NCI-H2196 treated with DMSO at 0.1 percent for 48 hours (cell line): ENCODE measurements at regions not wholly inside any gene's neighbourhood (a gene's known extent, or its start where the extent isn't known, plus 50 kb on each side); places are given as distances from the start of the nearest gene placed in this dataset.
A peak's percentile ranks its signal among the peaks of the same experiment; 100 is the strongest.

Experiments used
- DNase-seq: peaks from one replicate; lab custom pipeline; 2025; ENCODE audit not compliant: unreplicated experiment; lab: John Stamatoyannopoulos, UW

DNA sequence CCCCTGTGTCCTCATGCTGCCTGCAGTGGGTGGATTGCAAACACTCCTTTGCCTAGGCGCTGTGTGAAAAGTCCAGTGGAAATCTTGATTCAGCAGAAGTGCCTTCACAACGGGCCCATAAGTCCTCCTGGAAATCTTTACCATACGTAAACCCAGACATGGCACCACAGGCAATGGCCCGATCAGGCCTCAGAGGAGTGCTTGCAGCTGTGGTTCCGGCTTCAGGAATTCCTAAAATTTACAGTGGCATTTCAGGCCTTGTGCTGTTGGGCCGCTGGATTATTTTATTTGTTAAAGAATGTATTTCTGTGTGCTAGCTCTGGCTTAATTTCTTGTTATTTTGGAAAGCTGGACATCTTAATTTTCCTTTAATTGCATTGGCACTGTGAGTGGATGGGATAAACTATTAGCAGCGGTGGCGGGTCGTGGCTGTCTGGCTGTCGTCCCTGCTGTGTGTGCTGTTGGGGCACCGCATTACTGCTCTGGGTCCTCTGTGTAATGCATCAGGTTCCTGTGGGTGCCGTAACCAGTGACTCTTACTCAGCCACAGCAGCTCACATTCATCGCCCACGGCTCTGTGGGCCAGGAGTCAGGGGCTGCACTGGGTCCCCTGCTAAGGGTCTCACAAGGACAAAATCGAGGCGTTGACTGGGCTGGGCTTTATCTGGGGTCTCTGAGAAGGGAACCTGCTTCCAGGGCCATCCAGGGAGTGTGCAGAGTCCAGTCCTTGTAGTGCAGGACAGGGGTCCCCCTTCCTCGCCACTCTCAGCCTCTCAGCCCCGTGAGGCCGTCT, 73.1 kb downstream of the RTP5 start:
- no peak for DNase-seq

DNA sequence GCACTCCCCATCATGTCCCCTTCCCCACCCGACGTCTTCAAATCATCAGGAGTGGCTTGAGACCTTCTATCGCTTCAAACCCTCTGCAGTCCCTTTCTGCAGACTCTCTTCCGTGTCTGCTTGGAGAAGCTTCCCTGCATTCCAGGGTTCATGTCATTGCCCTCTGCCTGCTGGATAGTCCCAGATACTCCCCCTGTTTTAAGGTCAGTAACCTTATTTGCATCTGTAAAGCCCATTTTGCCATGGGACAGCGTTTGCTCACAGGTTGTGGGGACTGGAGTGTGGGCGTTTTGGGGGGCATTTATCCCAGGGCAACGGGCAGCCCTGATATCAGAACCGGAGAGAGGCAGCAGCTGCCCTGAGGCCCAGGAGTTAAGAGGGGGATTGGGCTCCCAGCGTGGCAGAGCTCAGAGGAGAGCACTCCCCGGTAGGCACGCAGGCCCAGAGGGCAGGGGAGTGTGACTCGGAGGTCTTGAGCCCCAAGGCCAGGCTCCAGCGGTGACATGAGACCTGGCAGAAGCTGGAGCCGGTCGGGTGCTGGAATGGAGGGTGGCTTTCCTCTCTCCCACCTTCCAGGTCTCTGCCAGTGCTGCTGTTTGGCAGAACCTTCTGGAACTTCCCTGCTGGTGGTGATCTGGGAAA, 73.8 kb downstream of the RTP5 start:
- DNase-seq = no peak

DNA sequence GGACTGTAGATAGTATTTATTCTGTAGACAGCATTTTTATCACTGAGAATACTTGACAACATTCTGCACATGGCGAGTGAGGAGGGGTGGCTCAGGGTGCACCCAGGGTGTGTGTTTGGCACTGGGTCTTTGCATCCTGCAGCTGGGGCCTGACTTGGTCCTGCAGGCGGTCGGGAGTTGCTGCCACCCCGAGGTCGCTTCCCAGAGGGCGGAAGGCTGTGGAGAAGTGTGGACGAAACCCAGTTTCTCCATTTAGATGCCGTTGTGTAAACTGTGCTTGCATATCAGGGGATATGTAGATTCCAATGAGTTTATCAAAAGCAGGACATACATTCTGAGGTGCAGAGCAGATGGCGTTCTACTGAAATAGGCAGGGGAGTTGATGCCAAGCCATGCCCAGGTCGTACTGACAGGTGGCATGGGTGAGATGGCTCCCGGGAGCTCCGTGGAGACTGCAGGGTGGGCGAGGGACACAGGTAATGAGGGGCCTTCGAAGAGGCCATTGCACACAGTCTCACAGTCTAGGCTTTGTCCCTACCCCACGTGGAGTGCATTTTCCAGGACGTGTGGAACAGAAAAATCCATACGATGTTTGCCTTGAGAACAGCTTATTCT, 74.5 kb downstream of the RTP5 start:
- no peak for DNase-seq

DNA sequence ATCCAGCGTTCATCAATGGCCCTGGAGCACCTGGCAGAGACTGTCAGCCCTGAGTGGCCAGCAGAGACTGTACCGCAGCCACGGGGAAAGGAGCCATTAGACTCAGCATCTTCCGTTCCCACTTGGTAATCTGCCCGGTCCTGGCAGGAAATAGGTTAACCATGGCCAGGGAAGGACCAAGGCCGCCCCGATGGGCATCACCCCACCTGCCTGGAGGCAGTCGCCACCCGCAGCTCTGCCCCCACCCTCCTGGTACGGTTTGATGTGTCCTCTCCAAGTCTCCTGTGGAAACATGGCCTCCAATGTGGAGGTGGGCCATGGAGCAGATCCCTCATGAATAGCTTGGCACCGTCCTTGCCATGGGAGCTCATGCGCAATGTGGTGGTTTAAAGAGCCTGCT, 75.3 kb downstream of the RTP5 start:
- no peak for DNase-seq

DNA sequence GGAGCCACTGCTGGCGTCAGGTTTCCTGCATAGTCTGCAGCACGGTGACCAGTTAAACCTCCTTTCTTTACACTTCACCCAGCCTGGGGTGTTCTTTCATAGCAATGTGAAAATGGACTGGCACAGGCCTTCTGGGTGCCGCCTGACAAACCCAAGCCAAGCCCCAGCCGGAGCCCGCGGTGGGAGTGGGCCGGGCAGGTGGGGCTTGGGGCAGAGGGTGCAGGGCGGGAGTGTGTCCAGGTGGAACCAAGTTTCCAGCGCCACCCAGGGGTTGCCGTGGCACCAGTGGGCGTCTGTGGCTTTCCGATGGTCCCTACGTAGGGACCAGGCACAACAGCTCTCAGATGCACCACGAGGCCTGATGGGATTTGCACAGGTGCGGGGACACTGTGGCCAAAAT, 75.8 kb downstream of the RTP5 start:
- no peak for DNase-seq

DNA sequence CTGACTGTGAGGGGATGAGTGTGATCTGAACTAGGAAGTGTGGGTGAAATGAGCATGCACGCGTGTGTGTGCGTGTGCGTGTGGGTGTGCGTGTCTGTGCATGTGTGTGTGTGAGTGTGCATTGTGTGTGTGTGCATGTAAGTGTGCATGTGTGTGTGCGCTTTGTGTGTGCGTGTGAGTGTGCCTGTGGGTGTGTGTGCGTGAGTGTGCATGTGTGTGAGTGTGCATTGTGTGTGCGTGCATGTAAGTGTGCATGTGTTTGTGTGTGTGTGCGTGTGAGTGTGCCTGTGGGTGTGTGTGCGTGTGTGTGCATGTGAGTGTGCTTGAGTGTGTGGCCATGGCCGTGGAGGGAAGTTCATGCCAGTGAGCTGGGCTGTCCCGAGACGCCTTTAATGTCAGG, 76.3 kb downstream of the RTP5 start:
- no peak for DNase-seq

DNA sequence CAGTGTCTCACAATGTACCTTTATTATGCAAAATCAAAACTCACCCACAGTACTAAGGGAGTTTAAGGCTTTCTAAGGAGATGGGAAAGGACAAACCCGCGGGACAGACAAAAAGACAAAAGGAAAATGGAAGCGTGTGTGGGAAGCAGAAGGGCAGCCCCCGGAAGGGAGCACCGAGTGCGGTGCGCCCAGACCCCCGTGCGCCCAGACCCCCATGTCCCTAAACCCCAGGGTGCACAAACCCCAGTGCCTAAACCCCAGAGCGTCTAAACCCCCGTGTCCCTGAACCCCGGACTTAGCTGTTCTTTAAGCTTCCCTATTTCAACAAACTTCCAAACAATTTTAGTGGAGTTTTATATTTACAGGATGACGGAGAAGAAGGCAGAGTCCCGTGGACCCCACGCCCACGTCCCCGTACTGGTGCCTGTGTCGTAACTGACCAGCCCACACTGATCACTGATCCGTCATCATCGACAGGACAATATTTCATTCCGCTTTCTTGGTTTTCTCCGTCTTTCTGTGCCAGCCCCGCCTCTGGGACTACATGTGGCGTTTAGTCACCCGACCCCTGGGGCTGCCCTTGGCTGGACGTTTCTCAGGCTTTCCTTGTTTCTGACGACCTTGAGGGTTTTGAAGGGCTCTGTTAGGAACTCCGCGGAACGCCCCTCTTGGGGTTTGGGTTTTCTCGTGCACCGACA, 76.9 kb downstream of the RTP5 start:
- no peak for DNase-seq

DNA sequence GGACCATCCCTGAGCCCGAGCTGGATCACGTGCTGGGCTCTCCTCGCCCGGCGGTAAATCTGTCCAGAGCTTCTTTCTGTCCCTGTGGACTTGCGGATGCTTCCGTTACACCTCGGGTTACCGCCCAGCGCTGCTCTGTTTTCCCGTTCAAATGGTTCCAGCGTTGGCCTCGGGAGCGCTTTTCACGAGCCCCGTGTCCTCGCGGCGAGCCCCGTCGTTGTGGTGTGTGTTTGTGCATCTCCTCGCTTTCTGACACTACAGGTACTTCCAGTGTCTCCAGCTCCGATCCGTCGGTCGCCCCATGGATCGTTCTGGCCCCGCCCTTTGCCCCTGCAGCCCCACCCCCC, 77.4 kb downstream of the RTP5 start:
- DNase-seq = no peak

DNA sequence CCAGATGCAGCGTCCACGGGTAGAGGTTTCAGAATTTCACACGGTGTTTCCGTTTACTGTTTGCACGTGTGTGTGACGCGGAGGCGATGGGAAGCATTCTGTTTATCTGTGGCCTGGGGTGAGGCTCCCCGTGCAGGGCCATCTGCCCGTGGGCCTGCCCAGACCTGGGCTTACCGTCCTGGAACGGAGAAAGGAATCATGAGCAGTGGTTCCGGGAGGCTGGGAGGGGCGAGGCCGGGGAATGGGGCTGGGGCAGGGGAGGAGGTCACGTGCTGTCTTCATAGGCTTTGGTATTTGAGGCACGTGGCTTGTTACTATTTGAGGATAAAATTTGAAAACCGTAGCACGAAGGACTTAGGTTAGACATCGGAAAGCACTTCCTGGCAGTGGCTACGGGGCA, 77.9 kb downstream of the RTP5 start:
- DNase-seq = no peak

DNA sequence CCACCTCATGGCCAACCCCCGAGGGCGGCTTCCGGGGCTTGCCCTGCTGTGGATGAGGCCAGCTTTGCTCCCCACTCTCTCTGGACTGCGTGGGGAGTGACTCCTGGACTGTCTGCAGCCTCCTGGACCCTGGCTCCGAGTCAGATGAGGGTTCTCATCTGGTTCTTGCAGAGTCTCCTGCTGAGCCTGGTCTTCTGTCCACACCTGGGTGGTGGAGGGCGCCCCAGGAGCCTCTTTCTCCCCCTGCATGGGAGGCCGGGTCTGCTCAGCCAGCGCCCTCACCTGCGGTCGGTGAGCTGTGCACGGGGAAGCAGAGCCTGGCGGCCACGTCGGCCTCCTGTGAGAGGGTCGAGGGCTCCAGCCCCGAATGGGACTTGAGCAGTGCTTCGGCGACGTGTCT, 78.3 kb downstream of the RTP5 start:
- no peak for DNase-seq

DNA sequence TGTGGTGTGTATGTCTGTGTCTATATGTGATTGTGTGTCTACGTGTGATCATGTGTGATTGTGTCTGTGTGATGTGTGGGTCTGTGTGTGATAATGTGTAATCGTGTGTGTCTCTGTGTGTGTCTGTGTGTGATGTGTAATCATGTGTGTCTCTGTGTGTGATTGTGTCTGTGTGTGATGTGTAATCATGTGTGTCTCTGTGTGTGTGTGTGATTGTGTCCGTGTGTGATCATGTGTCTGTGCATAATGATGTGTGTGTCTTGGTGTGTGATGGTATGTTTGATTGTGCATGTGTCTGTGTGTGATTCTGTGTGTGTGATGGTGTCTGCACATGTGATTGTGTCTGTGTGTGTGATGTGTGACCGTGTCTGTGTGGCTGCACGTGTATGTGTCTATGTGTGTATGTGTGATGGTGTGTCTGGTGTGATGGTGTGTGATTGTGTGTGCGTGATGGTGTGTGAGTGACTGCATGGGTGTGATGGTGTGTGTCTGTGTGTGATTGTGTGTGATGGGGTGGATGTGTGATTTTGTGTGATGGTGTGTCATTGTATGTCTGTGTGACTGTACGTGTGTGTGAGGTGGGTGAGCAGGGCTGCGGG, 78.9 kb downstream of the RTP5 start:
- no peak for DNase-seq

DNA sequence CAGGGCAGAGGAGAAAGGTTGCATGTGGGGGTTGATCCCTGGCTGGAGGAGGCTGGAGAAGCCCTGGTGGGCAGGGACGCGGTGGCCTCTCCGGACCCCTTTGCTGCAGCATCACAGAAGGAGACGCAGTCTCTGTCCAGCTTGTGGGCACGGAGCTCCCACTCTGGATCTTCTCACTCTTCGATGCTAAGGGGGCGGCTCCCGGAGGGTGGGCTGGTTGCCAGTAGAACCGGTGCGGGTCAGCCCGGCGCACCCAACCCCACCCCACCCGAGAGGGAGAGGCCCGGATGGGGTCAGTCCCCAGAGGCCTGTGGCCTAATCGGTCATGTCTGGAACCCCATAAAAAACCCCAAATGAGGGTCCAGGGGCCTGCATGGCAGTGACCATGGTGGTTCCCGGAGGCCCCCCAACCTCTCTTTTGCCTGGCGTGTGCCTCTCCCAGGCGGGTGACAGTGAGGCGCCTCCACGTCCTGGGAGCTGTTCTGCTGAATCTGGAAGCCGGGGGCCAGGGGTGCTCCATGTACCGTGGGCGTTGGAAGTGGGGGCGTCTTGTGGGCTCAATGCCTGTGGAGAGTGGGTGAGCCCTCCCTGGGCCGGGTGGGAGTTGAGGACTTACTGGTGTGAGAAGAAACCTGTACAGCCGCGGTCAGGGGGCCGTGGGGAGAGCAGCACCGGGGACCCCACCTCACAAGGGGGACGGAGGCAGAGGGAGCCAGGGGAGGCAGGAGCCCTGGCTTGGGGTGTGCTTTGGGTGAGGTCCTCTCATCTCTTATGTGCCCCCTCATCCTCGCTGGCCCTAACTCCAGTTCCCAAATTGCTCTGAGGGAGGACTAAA, 79.6 kb downstream of the RTP5 start:
- DNase-seq = no peak

DNA sequence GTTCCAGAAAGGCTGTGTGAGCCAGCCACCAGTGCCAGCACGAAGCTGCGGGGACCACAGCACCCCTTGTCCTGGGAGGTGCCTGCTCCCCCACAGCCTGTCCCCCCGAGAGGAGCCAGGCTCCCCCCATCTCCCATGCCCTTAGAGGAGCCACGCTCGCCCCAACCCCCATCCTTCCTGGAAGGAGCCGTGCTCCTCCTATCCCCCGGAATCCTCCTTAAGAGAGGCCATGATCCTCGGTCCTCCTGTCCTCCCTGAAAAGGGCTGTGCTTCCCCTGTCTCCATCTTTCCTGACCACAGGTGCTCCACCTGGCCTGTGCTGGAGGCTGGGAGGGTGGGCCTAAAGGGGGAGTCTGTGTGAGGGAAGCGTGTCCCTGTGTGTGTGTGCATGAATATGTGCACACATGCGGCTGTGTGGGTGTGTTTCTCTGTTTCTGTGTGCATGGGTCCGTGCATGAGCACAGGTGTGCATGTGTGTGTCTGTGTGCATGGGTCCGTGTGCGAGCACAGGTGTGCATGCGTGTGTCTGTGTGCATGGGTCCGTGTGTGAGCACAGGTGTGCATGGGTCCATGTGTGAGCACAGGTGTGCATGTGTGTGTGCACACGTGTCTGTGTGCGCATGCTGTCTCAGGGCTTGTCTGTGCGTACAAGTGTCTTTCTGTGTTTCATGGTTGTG, 80.3 kb downstream of the RTP5 start:
- DNase-seq = no peak

DNA sequence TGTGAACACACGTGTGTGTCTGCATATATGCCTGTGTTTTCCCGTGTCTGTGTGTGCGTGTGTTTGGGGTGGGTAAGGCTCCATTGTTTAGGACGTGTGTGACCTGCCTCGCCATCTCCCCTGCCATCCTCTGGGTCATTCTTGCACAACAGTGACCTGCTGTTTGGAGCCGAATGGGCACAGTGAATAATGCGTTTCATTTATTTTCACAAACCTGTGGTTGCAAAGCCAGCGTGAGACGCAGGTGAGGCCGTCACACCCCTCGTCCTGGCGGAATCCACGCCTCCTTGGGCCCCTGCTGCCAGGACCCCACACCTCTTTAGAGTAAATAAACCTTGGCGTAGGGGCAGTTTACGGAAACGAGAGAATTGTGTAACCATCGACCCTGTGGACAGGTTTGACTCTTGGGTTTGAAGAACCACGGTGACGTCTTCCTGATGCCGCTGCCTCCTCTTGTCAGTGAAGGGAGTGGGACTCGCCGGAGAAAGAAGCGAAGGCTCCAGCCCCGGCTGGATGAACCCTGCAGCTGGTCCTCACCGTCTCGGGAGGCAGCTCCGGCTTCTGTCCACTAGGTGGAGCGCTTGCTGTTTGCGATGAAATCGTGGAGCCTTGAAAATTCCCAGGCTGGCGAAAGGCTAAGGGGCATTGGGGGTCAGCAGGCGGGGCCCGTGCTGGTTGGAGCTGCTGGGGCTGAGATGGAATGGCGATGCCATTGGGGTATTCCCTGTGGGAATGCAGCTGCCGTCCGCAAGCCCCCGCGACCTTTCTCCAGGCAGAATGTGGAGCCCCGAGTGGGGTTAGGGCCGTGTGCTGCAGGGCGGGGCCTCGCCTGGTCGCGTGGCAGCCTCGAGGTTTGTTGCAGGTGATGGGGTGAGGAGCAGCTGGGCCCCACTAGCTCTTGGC, 81.1 kb downstream of the RTP5 start:
- peak; percentile 42 for DNase-seq

DNA sequence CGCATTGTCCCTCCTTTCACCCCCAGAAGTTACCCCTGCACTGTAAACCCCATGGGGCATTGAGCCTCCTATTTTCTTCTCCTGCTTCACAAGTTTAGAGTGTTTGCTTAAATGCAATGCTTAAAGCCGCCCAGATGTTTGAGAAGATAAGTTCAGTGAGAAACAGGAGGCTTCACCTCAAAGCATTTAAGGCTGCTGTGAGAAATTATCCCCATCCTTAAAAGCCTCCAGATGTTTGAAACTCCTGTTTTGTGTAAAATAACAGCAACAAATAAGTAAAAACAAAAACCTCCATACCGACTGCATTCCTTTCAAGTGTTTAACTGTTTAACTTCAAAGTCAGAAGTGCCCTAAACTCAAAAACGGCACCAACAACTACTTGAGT, 81.8 kb downstream of the RTP5 start:
- no peak for DNase-seq

DNA sequence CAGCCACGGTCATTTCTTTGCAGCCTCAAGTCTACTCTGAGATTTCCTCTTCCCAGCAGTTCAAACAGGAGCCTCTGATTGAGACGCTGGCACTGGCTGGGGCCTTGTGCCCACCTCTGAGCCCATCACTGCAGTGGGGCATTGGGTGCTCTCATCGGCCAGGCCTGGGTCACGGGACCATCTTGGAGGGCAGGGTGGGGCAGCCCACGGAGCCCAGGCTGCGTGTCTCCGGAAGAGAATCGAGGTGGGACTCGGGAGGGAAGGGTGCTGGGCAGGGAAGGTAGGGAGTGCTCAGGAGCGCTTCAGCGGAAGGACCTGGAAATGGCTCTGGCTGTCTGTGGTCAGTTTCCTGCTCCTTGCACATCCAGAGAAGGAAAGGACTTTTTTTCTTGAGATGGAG, 82.4 kb downstream of the RTP5 start:
- DNase-seq = no peak

DNA sequence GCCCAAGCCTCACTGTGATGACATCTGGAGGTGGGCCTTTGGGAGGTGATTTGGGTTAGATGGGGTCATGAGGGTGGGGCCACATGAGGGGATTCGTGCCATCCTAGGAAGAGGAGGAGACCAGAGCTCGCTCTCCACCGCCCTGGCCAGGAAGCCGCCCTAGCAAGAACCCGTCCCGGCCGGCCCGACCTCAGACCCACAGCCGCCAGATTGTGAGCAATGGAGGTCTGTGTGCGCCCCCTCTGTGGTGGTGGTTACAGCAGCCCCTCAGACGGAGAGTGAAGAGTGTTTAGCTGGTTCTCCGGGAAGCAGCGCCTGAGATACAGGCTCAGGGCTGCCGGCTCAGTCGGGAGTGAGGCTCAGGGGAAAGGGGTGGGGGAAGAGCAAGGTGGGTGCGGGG, 83.3 kb downstream of the RTP5 start:
- DNase-seq = no peak

DNA sequence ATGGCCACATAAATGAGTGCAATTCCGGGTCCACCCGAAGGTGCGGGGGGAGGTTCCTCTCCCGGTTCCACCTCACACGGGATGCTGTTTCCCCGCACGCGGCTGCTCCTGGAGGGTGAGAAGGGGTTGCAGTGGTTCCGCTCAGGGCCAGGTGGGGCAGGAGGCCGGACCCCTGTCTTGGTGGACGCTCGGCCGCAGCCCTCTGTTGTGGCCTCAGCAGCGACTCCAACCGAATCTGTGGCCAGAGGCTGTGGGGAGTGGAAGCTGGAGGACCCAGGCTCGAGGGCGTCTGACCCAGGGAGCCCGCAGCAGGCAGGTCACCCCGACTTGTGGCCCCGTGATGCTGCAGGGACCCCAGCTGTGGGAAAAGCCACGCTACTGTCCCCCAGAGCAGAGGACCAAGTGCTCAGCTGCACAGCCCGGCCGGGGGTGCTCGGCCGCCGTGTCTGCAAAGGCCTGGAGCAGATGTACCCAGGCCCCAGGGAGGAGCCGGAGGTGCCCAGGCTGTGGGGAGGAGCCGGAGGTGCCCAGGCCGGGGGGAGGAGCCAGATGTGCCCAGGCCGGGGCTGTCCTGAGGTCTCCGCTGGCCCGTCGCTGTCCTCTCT, 83.9 kb downstream of the RTP5 start:
- no peak for DNase-seq
